BJ (cell line): ENCODE measurements at regions not wholly inside any gene's neighbourhood (a gene's known extent, or its start where the extent isn't known, plus 50 kb on each side); places are given as distances from the start of the nearest gene placed in this dataset.

Source experiments
- CTCF ChIA-PET: fragments of 350-600 bp; formaldehyde crosslinking; extraction: SDS; loops from one replicate; lab custom pipeline; 2021; ENCODE audit warnings: antibody characterized with exemption, inconsistent platforms; lab: Yijun Ruan, JAX
- POLR2A ChIA-PET: fragments of 300-600 bp; sonication (Branson Sonifier 250); formaldehyde crosslinking; extraction: SDS; loops from one replicate; lab custom pipeline; 2021; ENCODE audit warnings: antibody characterized with exemption; lab: Charles Lee
- DNase-seq: peaks from one replicate; pipeline ENCODE4 v3.0.0-alpha.2; 2011; ENCODE audit warnings: low read depth
- H3K27me3 ChIP-seq: 2 replicates; pipeline ENCODE4 v1.6.0; 2011; ENCODE audit warnings: low read length; ENCODE audit not compliant: control insufficient read depth, insufficient read depth
- H3K36me3 ChIP-seq: 2 replicates; pipeline ENCODE4 v1.5.1; 2011; ENCODE audit warnings: low read length; ENCODE audit not compliant: control insufficient read depth, insufficient read depth
- H3K4me3 ChIP-seq: 2 replicates; pipeline ENCODE4 v1.5.1; 2011; ENCODE audit warnings: low read depth, mild to moderate bottlenecking, control low read depth, low read length
- TF ChIP-seq, protein P1 (sequence below): IDR thresholded peaks from 2 replicates; pipeline ENCODE4 v1.5.1; 2011; ENCODE audit warnings: low read depth, mild to moderate bottlenecking, control low read depth, inconsistent platforms, low read length, moderate library complexity; ENCODE audit not compliant: insufficient read depth

DNA sequence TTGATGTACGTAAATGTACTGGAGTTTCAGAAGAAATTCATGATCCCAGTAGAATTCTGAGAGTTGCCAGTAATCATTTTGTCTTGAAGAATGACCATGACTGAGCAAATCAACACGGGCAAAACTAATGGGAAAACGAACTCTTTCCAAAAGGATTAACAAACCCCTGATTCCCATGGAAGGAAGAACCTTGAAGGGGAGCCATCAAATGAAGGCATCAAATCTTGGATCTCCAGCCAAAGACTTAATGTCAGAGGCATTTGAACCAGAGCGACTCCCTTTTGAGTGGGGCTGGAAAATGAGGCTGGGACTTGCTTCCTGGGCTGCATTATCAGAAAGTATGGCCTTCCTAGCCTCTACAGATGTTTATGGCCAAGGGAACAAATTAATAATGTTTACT lies 364.4 kb upstream of the PRKCQ start:
- no peak overlapping the region for H3K4me3 ChIP-seq
- TF ChIP-seq, protein P1, sequence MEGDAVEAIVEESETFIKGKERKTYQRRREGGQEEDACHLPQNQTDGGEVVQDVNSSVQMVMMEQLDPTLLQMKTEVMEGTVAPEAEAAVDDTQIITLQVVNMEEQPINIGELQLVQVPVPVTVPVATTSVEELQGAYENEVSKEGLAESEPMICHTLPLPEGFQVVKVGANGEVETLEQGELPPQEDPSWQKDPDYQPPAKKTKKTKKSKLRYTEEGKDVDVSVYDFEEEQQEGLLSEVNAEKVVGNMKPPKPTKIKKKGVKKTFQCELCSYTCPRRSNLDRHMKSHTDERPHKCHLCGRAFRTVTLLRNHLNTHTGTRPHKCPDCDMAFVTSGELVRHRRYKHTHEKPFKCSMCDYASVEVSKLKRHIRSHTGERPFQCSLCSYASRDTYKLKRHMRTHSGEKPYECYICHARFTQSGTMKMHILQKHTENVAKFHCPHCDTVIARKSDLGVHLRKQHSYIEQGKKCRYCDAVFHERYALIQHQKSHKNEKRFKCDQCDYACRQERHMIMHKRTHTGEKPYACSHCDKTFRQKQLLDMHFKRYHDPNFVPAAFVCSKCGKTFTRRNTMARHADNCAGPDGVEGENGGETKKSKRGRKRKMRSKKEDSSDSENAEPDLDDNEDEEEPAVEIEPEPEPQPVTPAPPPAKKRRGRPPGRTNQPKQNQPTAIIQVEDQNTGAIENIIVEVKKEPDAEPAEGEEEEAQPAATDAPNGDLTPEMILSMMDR = no peak
- no peaks in the 10 kb centered on the region for H3K27me3 ChIP-seq
- no peak for DNase-seq
- ChIA-PET POLR2A (no interaction called here), CTCF (no interaction called here)
- H3K36me3 ChIP-seq = no peaks in the 10 kb centered on the region

DNA sequence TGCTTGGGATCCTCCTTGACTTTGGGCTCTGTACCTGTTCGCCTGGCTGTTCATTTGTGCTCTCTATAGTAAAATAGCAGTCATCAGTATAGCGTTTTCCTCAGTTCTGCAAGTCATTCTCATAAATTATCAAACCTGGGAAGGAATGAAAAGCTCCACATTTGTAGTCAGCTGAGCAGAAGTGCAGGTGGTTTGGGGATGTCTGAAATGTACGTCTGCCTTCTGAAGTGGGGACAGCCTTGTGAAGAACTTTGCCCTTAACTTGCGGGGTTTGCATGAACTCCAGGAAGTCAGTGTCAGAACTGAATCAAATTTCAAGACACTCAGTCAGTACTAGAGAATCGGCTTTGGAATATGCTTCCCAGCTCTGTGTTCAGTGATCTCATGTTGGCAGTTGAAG lies 358.3 kb upstream of the PRKCQ start:
- ChIA-PET POLR2A (no interaction called here), CTCF (no interaction called here)
- H3K4me3 ChIP-seq = no peak overlapping the region
- H3K27me3 ChIP-seq = no peaks in the 10 kb centered on the region
- TF ChIP-seq, protein P1 = no peak
- DNase-seq = no peak
- H3K36me3 ChIP-seq = no peaks in the 10 kb centered on the region

GRCh38 chr10:6936931-6937330 lies 356.9 kb upstream of the PRKCQ start:
- ChIA-PET CTCF (no interaction called here), POLR2A (no interaction called here)
- H3K4me3 ChIP-seq = no peak overlapping the region
- no peaks in the 10 kb centered on the region for H3K36me3 ChIP-seq
- DNase-seq = no peak
- H3K27me3 ChIP-seq = no peaks in the 10 kb centered on the region
- TF ChIP-seq, protein P1 = no peak

DNA sequence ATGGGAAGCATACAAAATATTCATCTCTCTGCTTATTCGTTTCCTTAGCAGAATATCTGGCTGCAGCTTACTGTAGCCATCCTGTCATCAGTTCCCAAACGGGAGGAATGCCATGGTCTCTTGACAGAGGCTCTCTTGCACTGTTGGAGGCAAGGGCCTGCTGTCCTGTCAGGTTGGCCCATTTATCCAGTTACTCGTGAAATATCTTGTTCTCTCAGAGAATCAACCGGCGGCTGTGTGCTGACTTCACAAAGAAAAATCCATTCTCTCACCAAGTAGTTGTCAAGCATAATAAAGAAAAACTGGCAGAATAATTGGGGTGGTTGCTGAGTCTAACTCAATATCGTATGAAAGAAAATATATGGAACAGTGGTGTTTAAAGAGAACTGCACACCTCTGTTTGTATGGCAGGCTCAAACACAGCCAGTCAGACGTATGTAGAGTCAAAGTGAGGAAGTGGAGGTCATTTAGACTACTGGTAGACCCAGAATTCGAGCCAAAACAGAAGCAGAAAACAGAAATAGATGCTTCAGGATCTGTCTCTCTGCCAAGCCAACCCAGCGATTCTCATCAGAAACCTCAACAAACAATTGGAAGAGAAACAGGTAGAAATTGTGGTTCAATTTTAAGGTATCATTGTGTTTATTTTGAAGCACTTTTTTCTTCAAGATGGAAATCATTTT lies 349.2 kb upstream of the PRKCQ start:
- CTCF ChIA-PET = no interaction called here
- POLR2A ChIA-PET = no interaction called here
- TF ChIP-seq, protein P1 = no peak
- Histone ChIP-seq H3K36me3 (no peaks in the 10 kb centered on the region), H3K27me3 (no peaks in the 10 kb centered on the region), H3K4me3 (no peak overlapping the region)
- no peak for DNase-seq

DNA sequence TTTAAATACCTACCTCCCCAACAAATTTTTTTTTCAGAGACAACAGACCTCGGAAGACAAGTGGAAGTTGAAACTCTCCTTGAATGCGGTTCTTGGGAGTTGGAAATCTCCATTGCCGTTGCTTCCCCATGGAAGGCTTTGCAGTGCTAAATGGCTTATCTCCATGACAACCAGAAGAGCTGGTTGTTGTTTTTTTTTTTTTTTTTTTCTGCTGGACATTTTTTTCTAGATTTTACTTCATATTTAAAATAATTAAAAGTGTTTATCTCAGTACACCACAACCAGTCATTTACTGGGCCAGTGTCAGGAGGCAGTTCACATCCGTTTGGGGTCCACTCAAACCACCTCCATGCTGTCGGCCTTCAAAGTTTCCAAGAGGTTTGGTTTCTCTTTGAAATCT lies 348.5 kb upstream of the PRKCQ start:
- H3K4me3 ChIP-seq = no peak overlapping the region
- ChIA-PET CTCF (no interaction called here), POLR2A (interaction anchor here (0.6 kb wide), 1 partner anchor 213 kb away, joined by 6 read pairs; no protein-coding TSS in a partner anchor)
- no peaks in the 10 kb centered on the region for H3K27me3 ChIP-seq
- TF ChIP-seq, protein P1 = no peak
- H3K36me3 ChIP-seq = no peaks in the 10 kb centered on the region
- DNase-seq = no peak
